ENCODE measurements at regions not wholly inside any gene's neighbourhood (a gene's known extent, or its start where the extent isn't known, plus 50 kb on each side); places are given as distances from the start of the nearest gene placed in this dataset.
A peak's percentile ranks its signal among the peaks of the same experiment; 100 is the strongest.

GRCh38 chr4:126698224-126698623, 934.5 kb upstream of the INTU start:
- DNase-seq, result no peak

- peak; percentile 58 for DNase-seq
Observed at GRCh38 chr4:126701756-126702155, 931.0 kb upstream of the INTU start.

GRCh38 chr4:126702747-126703146, 930.0 kb upstream of the INTU start:
- DNase-seq, result no peak

DNA sequence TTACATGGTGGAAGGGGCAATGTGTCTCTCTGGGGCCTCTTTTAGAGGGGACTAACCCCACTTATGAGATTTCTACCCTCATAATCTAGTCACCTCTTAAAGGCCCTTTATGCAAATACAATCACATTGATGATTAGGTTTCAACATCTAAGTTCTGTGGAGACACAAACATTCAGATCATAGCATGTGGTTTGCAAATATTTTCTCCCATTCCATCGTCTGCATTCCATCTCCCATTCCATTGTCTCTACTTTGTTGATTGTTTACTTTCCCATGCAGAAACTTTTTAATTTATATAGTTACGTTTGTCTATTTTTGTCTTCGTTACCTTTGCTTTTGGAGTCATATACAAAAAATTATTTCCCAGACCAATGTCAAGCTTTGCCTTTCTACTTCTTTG, 927.5 kb upstream of the INTU start:
- peak; percentile 84 for DNase-seq

GRCh38 chr4:126708716-126709115, 924.0 kb upstream of the INTU start:
- DNase-seq, result no peak

- no peak for DNase-seq
Observed at GRCh38 chr4:126710935-126711334, 921.8 kb upstream of the INTU start.

DNA sequence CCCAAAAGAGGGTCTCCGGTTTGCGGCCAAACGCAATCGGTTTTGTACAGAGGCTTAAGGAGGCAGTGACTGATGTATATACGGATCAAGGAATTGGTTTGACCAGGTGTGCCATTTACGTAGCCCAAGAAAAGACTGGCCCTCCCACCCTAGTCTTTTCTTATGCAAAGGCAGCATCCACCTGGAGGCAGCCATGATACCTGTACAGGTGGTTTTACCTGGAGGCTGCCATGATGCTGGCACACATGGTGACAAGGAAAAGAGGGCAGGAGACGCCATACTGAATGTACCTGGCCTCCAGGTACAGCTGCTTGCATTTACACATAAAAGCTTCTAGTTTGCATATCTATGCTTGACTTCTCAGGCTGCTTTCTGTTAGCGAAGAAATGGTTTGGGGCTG, 917.7 kb upstream of the INTU start:
- no peak for DNase-seq

DNA sequence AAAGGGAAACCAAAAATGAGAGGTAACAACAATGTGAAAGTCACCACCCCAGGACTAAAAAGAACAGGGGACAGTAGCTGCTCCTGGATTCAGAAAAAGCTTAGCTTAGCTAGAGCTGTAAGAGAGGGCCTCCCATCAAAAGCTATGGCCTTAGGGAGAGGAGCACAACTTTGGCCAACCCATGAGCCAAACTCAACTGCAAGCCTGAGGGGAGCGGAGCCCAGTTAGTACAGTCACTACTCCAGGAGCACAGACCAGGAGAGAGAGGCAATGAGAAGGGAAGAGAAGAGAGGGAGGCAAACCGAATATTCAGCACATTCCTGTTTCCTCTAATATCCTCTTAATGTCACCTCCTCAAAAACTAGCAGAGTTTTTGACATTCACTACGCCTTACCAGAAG, 917.1 kb upstream of the INTU start:
- no peak for DNase-seq

- DNase-seq, result no peak
Observed at GRCh38 chr4:126718136-126718535, 914.6 kb upstream of the INTU start.

DNA sequence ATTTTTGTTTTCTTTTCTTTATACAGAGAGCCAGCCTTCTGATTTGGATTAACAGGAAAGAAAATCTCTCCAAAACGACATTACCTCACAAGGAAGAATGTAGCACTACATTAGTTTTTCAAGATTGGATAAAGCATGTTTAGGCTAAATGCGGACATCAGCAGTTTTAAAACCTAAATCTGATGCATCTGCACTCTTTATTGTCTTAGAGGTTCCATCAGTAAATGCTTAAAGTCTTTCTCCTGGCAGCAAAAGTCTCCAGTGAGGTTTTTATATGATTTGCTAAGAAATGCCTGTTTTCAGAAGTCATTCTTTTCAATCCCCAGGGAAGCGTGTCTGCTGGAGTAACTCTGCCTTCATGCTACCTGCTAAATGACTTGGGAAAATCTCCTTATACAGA, 912.9 kb upstream of the INTU start:
- DNase-seq, result no peak

DNA sequence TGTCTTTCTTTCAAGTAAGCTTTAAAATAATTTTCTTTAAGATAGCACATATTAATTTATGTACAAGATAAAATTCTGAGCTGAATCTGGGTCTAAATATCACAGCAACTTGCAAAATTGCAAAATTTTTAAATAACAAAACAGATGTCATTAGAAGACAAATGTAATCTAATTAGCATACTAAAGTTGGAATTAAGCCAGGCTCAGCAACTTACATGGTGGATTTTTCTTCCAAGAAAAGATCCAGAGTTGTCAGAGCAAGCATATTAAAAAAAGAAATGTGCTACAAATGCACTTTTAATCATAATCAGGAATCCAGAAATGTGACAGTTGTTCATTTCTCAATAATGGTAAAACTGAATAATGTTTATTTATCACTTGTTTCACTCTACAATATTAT, 906.9 kb upstream of the INTU start:
- no peak for DNase-seq

GRCh38 chr4:126727461-126727860, 905.3 kb upstream of the INTU start:
- DNase-seq, result peak; percentile 73

DNA sequence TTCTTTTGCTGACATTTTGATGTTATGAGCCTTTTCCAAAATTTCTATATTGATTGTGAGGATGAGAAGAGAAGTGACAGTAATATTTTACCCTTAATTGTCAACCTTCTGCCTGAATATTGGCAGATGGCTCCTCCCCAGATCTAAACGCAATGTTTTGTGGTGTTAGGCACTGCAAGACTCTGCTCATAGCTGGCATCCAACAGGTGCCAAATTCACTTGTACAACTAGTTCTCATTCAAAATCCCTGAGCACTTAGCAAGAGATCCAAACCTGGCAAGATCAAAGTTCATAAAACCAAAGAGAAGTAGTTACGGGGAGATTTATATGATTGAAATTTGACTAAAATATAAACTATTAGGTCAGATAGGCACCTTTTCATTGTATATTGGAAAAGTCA, 901.7 kb upstream of the INTU start:
- DNase-seq, result no peak

DNA sequence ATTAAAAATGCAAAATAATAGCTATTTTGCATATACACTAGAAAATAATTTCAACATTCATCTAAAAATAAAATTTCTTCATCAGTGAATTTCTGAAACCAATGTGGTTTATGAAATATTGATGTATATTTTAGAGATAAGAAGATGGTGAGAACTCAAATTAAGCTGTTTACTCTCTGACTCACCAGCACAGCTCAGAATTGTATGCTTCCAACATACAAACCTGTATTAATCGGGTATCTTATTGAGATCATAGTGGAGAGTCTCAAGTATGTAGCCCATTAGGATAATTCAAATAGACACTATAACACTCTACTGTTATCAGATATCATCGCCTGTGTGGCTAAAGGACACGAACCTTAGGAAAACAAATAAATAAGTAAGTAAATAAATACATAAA, 899.5 kb upstream of the INTU start:
- DNase-seq, result peak; percentile 31

GRCh38 chr4:126734465-126734864, 898.3 kb upstream of the INTU start:
- DNase-seq, result no peak

GRCh38 chr4:126735294-126736132, 897.2 kb upstream of the INTU start:
- no peak for DNase-seq

- no peak for DNase-seq
Observed at GRCh38 chr4:126736133-126736518, 896.6 kb upstream of the INTU start.

DNA sequence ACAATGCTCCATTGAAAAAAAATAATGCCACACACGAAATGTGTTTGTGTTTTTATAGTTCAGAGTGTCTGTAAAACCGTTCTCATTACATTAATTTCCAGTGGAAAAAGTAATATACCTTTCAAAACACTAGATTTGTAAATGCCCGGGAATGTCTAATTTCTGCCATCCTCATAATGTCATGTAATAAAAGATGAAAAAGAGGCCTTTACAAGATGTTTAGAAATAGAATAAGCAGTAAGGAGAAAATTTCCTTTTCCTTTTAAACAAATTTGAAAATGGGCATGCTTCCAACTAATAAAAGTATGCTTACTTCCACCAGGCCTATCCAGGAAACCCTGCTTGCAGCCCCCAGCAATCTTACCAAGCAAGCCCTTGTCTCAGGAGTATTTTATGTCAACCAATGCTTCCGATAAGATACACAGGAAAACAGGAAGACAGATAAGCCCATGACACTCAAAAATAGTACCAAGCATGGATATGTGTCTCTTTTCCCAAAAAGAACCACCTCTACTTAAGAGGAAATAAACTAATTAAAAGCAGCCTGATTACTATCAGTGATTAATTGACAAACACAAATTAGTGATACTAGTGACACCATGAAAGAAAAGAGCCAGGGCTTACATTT, 894.7 kb upstream of the INTU start:
- DNase-seq, result no peak

DNA sequence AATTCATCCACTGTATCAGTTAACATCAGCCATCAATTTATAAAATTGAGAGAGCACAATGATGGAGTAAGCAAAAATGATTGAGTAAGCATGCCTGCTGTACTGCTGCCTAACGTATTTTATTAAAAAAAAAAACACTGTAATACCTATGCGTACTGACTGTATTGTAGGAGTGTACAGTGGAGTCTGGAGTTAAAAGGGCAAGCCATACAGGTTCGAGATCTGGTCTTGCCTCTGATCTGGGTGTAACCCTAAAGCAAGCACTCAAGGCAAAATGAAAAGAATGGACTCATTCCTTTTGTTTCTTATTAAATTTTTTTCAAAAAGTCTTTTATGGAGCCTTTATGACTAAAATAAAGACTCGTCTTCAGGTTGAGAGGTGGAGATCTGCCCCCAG, 894.2 kb upstream of the INTU start:
- no peak for DNase-seq

GRCh38 chr4:126738926-126739325, 893.8 kb upstream of the INTU start:
- no peak for DNase-seq

- DNase-seq, result no peak
Observed at GRCh38 chr4:126740687-126741086, 892.1 kb upstream of the INTU start.

- DNase-seq, result no peak
Observed at GRCh38 chr4:126742048-126742447, 890.7 kb upstream of the INTU start.

DNA sequence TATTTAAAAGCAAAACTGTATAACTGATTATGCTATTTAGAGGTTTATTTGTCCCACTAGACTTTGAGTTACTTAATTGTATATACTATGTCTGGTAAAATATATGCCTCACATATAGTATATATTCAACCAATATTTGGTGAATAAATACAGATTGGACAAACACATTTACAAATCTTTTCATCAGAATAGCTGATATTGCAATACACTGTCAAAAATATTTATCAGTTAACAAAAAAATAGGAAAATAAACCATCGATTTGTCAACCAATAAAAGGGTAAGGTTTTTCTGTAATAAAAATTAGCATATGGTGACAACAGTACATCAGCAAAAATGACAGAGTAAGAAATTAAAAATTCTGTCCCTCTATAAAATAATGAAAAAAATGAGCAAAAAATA, 889.9 kb upstream of the INTU start:
- no peak for DNase-seq

- peak; percentile 59 for DNase-seq
Observed at GRCh38 chr4:126748736-126749135, 884.0 kb upstream of the INTU start.

- no peak for DNase-seq
Observed at GRCh38 chr4:126750723-126751122, 882.0 kb upstream of the INTU start.

Data from fibroblast of skin of back (primary cell).